GM10266 (cell line): ENCODE measurements at regions not wholly inside any gene's neighbourhood (a gene's known extent, or its start where the extent isn't known, plus 50 kb on each side); places are given as distances from the start of the nearest gene placed in this dataset.

Experiments
- DNase-seq: peaks from one replicate; pipeline ENCODE4 v3.0.0; 2012; ENCODE audit errors: extremely low spot score
- CTCF ChIP-seq: IDR thresholded peaks from 2 replicates; pipeline ENCODE4 v1.5.1; 2012; ENCODE audit warnings: mild to moderate bottlenecking, low read depth; ENCODE audit not compliant: control insufficient read depth, insufficient read depth; ENCODE audit errors: missing control alignments

DNA sequence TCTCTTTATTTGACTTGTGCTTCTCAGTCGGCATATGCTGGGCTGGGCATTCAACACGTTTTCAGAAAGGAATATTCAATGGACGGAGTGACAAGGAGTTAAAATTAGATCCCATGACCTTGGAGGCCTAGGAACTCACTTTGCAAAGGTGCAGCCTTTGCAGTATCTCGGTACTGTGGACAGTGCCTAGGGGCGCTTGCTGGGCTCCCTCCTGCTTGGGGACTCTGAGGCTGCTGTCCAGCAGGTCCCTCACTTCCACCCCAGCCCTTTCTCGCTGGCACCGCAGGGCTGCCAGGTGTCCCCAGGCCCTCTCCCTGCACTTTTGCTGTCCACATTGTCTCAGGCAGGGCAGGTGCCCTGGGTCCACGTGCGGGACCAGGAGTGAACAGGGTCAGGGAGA lies 255.5 kb upstream of the B3GAT1 start:
- no peak for DNase-seq
- no peak for TF ChIP-seq CTCF

- TF ChIP-seq CTCF: no peak
- DNase-seq: no peak
Measured at GRCh38 chr11:134667175-134667500, 255.1 kb upstream of the B3GAT1 start.

DNA sequence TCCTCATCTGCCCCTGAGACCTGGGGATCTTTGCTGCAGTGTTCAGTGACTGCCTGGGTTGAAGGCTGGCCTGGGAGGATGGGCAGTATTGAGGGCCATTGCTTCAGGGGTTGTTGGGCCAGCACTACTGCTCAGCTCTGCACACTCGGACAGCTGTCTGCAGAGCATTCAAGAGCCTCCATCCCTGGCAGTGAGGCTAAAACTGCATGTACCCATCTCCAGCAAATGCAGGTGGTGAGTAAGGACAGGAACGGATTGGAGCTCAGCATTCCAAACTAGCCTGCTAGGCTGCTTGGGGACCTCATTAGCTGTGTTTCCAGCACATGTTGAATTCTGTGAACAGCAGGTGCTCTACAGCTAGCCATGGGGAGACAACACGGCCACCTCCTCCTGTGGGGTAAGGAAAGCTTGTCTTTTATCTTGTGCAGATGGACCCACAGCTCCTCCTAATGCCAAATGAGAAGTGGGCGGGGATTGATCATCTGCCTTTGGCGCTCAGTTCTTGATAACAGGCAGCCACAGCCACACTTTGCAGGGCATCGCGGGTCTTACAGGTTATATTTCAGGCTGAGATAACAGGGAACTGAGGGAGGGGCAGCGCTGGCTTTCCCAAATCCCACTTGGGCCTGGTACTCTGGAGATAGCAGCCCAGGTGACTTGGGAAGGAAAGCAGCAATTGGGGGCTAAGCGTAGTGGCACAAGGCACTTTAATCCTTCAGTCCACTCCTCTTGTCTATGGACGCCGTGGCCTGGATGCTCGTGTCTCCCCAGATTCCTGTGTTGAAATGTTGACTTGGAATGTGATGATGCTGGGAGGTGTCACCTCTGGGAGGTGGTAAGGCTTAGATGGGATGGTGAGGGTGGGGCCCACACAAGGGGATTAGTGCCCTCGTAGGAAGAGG lies 254.5 kb upstream of the B3GAT1 start:
- TF ChIP-seq CTCF: no peak
- no peak for DNase-seq

DNA sequence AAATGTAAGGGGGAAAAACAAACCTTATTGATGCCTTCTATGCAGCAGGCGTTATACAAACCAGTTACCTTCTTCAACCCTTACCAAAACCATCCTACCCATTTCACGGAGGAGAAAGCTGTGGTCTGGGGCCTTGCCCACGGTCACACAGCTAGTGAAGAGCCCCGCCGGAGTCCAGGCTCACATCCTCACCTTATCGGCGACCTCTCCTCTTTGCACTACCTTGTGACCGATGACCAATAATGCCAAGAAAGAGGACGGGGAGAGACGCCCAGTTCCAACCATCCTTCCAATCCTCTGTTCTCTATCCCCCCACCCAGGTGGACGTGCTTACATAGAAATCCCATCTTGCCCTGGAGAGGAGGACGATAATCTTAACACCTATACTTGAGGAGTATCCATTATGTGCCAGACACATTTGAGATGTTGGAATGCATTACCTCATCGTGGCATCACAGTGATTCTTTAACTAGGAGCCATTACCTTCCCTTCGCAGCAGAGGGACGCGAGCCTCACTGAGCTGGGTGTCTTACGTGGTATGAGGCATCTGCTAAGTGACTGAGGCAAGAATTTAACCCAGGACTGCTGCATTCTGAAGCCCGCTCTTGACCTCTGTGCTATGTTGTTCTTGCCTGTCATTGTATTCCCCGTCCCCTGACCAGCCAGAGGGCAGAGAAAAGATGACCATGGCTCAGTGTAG lies 253.7 kb upstream of the B3GAT1 start:
- DNase-seq: no peak
- no peak for TF ChIP-seq CTCF

DNA sequence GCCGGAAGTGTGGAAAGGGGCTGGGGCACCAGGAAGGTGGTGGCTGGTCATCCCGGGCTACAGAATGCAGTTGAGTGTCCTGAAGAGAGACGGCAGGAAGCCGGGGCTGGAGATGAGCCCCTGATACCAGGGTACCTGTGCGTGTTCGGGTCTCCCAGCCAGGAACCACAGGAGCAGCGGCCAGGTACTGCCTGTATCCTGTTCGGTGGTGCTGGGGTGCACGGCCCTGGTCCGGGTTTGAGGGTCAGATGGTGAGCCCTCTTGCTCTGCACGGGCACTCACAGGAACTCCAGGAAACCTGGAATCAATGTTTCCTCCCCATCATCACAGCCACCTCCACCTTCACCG lies 253.1 kb upstream of the B3GAT1 start:
- no peak for DNase-seq
- TF ChIP-seq CTCF: no peak

GRCh38 chr11:134664447-134665187 lies 252.6 kb upstream of the B3GAT1 start:
- no peak for DNase-seq

More at GRCh38 chr11:134664447-134665187, 252.6 kb upstream of the B3GAT1 start:
- no peak for TF ChIP-seq CTCF
